NCI-H2196 treated with DMSO at 0.1 percent for 48 hours (cell line): ENCODE measurements at regions not wholly inside any gene's neighbourhood (a gene's known extent, or its start where the extent isn't known, plus 50 kb on each side); places are given as distances from the start of the nearest gene placed in this dataset.

Experiments
- DNase-seq: peaks from one replicate; lab custom pipeline; 2025; ENCODE audit not compliant: unreplicated experiment; lab: John Stamatoyannopoulos, UW

DNA sequence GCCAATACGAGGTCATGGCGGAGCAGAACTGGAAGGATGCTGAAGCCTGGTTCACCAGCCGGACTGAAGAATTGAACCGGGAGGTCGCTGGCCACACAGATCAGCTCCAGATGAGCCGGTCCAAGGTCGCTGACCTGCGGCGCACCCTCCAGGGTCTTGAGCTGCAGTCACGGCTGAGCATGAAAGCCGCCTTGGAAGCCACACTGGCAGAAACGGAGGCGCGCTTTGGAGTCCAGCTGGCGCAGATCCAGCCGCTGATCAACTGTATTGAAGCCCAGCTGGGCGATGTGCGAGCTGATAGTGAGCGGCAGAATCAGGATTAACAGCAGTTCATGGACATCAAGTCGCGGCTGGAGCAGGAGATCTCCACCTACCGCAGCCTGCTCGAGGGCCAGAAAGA, 296.9 kb downstream of the OGFRL1 start:
- no peak for DNase-seq

DNA sequence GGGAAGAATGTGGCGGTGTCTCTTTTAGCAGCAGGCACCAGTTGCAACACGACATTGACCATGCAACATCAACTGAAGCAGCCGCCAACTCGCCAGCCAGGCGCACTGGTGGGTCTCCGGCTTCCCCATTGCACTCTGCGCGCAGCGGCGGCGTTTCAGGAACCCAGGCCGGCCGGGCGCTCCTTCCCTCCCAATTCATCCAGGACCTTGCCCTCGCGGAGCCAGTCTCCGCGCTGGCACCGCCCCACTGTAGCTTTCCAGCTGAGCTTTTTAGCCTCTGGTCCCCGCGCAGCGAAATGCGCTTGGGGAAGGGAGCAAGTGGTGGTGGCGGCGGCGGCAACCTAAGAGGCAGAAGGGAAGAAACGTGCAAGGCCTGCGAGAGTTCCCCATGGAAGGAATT, 297.9 kb upstream of the RIMS1 start:
- DNase-seq, result no peak

GRCh38 chr6:71589254-71589653, 297.1 kb upstream of the RIMS1 start:
- no peak for DNase-seq

DNA sequence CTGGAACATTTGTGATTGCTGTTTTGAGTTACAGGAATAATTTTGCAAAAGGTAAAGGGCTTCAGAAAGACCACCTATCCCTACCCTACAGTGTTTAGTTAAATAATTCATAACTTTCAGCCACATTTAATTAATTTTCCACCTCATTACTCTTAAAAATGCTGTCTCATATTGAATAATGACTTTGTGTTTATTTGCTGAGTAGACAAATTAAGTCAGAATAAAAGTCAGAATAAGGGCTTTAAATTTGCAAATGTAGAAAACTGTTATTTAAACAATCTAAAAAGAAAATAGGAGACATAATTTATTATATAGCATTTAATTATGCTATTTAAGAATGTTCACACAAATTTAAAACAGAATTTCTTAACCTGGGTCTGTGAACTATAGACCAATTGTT, 293.7 kb upstream of the RIMS1 start:
- DNase-seq, result no peak

- DNase-seq, result no peak
Observed at GRCh38 chr6:71599359-71599758, 287.0 kb upstream of the RIMS1 start.

DNA sequence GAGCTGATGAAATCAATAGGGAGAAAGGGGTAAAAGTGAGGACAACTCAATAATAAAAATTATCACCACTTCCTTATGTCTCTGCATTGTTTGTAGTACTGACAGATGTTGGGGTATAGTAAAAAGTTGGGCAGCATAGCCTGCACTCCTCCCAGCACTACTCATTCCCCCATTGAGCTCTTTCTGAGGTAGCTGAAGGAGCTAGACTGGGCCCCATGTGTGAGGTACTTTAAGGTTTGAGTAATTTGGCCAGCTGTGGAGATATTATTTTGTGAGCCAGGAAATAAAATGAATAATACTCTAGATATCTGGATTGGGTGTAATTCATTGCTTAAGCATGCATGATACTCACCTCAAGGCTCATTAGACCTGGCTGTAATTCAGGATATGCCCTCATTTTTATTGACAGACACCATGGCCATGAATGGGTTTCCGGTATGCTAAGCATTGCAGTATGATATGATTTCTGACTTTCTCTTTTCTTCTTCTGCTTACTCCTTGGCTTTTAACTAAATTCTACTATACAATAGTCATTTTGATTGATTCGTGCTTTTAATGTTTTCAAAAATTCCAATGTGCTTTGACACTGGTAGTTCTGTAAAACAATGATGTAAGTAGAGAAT, 283.9 kb upstream of the RIMS1 start:
- no peak for DNase-seq

DNA sequence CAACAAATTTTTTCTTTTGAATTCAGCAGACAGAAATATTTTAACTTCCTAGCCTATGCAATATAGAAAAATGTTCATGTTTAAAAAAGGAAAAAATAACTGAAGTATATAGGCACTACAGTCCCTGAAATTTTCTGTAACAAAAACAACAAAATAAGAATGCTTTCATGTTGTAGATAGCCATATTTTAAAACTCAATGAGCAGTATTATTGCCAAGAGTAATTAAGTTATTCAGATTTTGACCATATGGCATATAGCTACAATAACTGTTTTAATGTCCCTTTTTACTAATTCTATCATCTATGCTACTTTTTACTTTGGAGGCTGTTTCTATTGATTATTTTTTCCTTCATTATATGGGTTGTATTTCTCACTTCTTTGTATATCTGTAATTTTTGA, 283.3 kb upstream of the RIMS1 start:
- no peak for DNase-seq

DNA sequence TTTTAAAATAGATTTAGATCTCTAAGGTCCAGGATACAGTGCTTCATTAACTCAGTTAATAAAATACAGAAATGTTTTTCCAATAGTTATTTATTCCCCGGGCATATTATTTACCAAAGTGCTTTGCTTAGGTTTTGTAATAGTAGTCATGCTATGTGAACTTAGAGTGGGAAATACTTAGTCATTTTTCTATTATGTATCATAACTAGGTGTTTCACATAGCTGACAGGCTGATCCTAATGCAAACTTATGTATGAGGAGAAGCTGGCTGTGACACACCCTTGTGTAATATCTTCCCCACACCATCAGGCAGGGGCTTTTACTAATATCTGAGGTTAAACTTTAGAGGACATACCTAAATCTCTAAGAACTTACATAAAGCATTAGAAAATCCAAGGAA, 277.7 kb upstream of the RIMS1 start:
- DNase-seq, result no peak

DNA sequence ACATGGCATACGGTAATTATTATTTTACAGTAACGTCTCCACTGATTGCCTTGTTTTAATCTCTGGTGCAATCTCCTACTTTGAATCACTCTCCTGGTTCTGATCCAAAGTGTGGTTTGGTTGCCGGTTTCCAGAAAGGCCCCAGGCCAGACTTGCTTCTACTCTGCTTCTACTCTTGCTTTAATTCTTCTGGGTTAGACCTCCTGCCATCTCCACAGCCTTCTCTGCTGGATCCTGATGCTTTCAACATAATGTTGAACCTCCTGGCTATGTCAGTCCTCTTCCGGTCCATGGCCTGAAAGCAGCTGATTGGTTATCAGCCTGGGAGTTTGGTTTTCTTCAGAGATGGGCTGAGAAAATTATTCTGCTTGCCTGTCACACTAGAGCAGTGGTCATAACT, 266.5 kb upstream of the RIMS1 start:
- DNase-seq, result no peak

- DNase-seq, result no peak
Observed at GRCh38 chr6:71621918-71622519, 264.3 kb upstream of the RIMS1 start.

- no peak for DNase-seq
Observed at GRCh38 chr6:71642120-71642519, 244.2 kb upstream of the RIMS1 start.

- no peak for DNase-seq
Observed at GRCh38 chr6:71642793-71643192, 243.6 kb upstream of the RIMS1 start.

DNA sequence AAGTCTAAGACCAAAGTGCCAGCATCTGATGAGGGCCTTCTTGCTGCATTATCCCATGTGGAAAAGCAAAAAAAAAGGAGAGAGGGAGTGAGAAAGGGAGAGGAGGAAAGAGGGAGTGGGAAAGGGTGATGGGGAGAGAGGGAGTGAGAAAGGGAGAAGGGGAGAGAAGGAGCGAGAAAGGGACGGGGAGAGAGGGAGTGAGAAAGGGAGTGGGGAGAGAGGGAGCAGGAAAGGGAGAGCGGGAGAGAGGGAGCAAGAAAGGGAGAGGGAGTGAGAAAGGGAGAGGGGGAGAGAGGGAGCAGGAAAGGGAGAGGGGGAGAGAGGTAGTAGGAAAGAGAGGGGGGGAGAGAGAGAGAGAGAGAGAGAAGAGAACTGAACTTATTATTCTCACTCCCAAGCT, 241.1 kb upstream of the RIMS1 start:
- DNase-seq, result no peak

GRCh38 chr6:71649915-71650314, 236.4 kb upstream of the RIMS1 start:
- no peak for DNase-seq

- no peak for DNase-seq
Observed at GRCh38 chr6:71651636-71652035, 234.7 kb upstream of the RIMS1 start.

GRCh38 chr6:71656121-71656520, 230.2 kb upstream of the RIMS1 start:
- no peak for DNase-seq

- DNase-seq, result no peak
Observed at GRCh38 chr6:71665931-71666330, 220.4 kb upstream of the RIMS1 start.

GRCh38 chr6:71672876-71673275, 213.5 kb upstream of the RIMS1 start:
- DNase-seq, result no peak

DNA sequence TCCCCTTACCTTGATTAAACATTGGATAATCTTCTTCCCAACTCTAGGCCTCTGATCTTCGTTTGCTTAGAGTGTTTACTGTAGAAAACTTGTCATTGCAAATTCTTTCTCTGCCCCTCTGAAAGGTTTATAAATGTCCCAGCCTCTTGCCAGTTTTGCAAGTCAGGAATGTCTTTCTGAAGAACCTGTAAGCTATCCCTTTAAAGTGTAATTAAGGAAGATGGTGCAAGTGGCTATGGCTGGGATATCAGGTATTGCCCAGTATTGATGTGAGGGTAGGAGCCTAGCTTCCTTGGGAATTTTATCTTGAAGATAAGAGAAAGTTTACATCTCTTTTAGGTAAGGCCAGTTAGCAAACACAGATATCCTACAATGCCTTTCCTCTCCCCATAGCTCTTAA, 211.0 kb upstream of the RIMS1 start:
- no peak for DNase-seq

GRCh38 chr6:71676298-71676697, 210.1 kb upstream of the RIMS1 start:
- DNase-seq, result no peak

DNA sequence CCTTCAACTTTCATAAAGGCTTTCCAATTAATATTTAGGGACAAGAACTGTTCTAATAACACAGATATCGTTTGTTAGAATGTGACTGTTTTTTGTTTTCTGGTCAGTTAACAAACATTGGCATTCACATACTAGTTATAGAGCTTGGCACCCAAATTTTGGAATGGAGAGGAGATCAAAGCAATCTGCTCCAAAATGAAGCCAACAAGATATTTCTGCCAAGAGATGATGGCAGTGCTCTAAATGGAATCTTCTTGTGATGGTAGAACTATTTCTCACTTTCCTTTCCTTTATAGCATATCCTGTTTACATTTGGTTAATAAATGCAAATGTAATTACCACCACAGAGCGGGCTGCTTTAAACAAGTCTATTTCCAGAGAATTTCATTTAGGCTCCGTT, 208.3 kb upstream of the RIMS1 start:
- DNase-seq, result no peak

GRCh38 chr6:71681234-71681867, 205.0 kb upstream of the RIMS1 start:
- DNase-seq, result no peak
